ENCODE measurements at regions not wholly inside any gene's neighbourhood (a gene's known extent, or its start where the extent isn't known, plus 50 kb on each side); places are given as distances from the start of the nearest gene placed in this dataset.

- TF ChIP-seq EZH2 (IDR thresholded peaks at IDR 0.05; ENCODE audit: low read depth, low read length, severe bottlenecking) = no peak
- TF ChIP-seq CREB1 (IDR thresholded peaks at IDR 0.05) = no peak
- no peak for TF ChIP-seq TAF1 (IDR thresholded peaks at IDR 0.05; ENCODE audit: low read depth, low read length)
- TF ChIP-seq CTCF (IDR thresholded peaks at IDR 0.05; ENCODE audit: control extremely low read depth in 1 of 3, insufficient read depth in 1 of 3, low read depth in 1 of 3, low read length in 3 of 3) = no peak
- TF ChIP-seq CEBPB (IDR thresholded peaks at IDR 0.05; ENCODE audit: low read depth, low read length) = no peak
- no peak for TF ChIP-seq RFX5 (IDR thresholded peaks at IDR 0.05; ENCODE audit: borderline replicate concordance, low read depth, low read length)
- TF ChIP-seq MAFK (IDR thresholded peaks at IDR 0.05; ENCODE audit: low read depth, low read length) = no peak
- TF ChIP-seq SRF (IDR thresholded peaks at IDR 0.05; ENCODE audit: low read depth, low read length) = no peak
Measured at GRCh38 chr16:66128371-66128770, 238.1 kb upstream of the CDH5 start.

Measured in H1 (cell line).